HG02798 (cell line): ENCODE measurements at regions not wholly inside any gene's neighbourhood (a gene's known extent, or its start where the extent isn't known, plus 50 kb on each side); places are given as distances from the start of the nearest gene placed in this dataset.

Experiments used
- ATAC-seq: cut with Tn5 transposase; IDR thresholded peaks from one replicate; pipeline ENCODE4 v1.9.1; 2021; ENCODE audit warnings: mild to moderate bottlenecking; ENCODE audit not compliant: unreplicated experiment, poor library complexity

- no peak for ATAC-seq
Observed at GRCh38 chr17:79524213-79525187, 86.4 kb downstream of the RBFOX3 start.

- ATAC-seq = no peak
Observed at GRCh38 chr17:79522414-79522813, 88.4 kb downstream of the RBFOX3 start.

DNA sequence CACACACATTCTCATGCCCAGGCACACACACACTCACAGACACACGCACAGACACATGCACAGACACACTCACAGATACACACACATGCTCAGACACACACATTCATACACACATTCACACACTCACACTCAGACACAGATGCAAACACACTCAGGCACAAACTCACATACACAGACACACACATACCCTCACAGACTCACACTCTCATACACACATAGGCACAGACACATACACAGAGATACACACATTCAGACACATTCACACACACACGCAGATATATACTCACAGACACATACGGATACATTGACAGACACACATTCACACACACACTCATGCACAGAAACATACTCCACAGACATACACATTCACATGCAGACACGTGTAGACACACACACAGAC lies 89.6 kb downstream of the RBFOX3 start:
- no peak for ATAC-seq

DNA sequence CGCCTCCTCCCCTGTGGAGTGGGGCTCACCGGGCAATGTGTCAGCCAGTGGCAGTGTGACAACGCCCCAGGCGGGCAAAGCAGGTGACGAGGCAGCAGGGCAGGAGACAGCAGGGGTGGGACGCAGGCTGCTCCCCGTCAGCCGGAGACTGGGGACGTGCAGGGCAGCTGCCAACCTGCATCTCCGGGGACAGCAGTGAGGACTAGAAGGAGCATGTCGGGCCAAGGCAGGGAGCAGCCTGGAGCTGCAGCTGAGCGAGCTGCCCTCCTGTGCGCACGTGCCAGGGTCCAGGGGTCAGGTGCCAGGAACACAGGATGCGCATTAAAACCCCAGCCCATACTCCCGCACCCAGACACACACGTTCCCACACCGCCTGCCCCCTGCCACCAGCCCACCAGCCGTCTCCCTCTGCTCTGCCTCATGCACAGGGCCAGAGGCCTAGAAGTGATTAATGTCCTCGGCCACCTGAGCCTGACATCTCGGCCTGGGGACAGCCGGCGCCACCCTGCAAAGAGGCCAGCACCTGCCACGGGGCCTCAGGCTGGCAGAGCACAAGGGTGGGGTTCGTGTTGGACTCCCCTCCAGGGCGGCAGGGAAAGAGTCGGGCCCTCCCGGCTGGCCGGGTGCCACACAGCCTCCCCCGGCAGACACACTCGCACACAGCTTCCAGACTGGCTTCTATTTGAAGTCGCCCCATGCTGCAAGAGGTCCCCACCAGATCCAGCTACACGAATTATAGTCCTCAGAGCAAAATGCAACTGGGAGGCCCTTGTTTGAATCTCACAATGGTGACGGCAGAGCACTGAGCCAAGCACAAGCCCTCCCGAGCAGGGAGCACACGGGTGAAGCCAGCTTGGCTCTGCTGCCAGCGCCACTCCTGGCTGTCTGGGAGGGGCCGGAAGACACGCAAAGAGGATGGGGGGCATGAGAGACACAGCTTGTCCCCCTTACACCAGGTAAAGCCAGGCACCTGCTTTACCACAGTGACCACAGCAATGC lies 90.4 kb downstream of the RBFOX3 start:
- no peak for ATAC-seq

DNA sequence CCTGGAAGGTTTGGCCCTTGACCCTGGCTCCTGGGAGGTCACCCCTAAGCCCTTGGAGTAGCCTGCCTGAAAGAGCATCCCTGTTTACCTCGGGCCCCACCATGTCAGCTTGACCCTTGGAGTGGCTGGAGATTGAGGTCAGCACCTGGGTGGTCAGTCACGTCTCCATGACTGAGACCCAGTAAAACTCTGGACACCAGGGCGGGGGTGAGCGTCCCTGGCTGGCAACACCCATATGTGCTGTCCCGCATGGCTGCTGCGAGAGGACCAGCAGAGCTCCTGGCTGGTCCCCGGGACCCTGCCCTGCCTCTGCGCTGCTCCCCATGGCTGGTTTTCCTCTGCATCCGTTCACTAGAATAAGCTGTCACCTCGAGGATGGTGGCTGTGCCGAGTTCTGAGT lies 91.2 kb downstream of the RBFOX3 start:
- no peak for ATAC-seq

- no peak for ATAC-seq
Observed at GRCh38 chr17:79518585-79519523, 92.0 kb downstream of the RBFOX3 start.

GRCh38 chr17:79517827-79518584 lies 92.8 kb downstream of the RBFOX3 start:
- no peak for ATAC-seq

DNA sequence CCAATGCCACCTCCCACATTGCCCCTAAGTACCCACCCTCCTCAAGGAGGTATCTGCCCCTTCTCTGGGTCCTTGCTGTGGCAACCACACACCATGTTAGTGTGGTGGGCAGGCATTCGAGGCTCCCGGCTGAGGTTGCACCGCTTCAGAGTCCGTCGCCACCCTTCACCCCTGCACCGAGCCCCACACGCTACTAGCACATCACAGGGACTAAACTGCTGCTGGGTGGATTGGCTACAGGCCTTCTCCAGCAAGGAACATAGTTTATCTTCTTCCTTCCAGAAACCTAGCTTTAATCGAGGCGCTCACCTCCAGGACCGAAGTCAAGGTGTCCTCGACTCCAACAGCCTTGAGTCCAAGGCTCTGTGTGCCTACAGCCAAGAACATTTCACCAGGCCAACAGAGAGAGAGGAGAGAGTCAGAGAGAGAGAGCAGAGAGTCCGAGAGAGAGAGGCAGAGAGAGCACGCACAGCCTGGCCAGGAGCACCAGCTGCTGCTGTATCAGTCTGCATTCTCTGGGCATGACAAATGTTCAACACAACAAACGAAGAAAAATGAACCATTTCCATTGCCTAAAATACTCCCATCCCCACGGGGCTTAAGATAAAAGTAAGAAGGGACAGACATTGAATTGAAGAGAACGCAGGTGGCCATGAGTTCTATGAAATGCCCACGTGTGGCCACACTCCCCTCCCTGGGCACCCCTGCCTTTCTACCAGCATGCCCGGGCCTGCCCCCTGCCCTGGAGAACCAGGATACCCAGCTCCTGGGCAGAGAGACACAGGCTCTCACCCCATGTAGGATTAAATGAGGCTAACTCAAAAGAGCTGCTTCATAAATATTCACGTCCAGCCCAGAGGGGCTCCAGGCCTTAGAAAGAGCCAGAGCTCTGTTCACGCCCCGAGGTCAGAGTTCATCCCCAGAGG lies 94.9 kb downstream of the RBFOX3 start:
- no peak for ATAC-seq

GRCh38 chr17:79515110-79515509 lies 95.7 kb downstream of the RBFOX3 start:
- ATAC-seq = no peak

- ATAC-seq = no peak
Observed at GRCh38 chr17:79513820-79514535, 96.9 kb downstream of the RBFOX3 start.

- no peak for ATAC-seq
Observed at GRCh38 chr17:79513206-79513605, 97.6 kb downstream of the RBFOX3 start.

GRCh38 chr17:79511471-79511870 lies 99.4 kb downstream of the RBFOX3 start:
- ATAC-seq = no peak

DNA sequence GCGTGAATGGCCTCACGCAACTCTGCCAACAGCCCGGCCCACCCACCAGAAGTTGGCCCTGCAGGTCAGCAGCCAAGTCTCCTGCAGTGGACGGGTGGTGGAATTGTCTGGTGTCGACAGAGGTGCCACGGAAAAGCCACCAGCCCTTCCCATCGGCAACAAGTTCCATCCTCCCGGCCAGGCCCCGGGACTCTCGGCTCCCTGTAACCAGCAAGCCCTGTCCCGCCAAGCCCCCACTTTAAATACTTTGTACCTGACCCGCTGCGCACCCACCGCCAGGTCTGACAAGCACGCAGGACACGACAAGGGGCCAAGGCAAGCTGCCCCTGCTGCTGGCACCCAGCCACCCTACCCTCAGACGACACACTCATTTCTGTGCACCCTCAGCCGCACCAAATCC lies 100.8 kb downstream of the RBFOX3 start:
- no peak for ATAC-seq

- ATAC-seq = no peak
Observed at GRCh38 chr17:79509490-79509889, 101.4 kb downstream of the RBFOX3 start.

DNA sequence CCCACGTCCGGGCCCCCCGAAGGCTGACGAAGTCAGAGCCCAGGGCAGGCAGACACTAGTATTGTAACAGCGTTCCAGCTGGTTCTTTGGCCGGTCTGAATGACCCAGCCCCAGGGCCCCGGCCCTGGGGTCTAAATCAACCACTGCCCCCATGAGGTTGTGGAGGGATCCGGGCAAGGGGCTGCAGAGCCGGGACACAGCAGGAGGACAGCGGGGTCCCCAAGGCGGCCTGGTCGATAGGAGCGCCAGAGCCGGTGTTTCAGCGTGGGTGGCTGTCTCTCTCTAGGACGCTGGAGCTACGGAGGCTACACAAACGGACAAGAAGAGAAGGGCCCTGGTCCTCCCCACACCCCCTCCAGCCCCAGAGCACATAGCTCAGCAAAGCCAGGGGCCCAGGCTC lies 101.8 kb downstream of the RBFOX3 start:
- ATAC-seq = no peak

GRCh38 chr17:79508291-79508716 lies 102.5 kb downstream of the RBFOX3 start:
- ATAC-seq = no peak

GRCh38 chr17:79506955-79507354 lies 103.9 kb downstream of the RBFOX3 start:
- ATAC-seq = no peak
